OCI-LY7 (cell line): ENCODE measurements at regions not wholly inside any gene's neighbourhood (a gene's known extent, or its start where the extent isn't known, plus 50 kb on each side); places are given as distances from the start of the nearest gene placed in this dataset.

Experiments
- BruUV-seq: library from RNA; stranded (reverse); fragments of 400-500 nt; replicated peaks from 2 replicates; lab custom pipeline; 2021; lab: Mats Ljungman, UMichigan
- CTCF ChIA-PET: fragments of 300-600 bp; sonication (Branson Sonifier 250); formaldehyde crosslinking; loops from one replicate; lab custom pipeline; 2022; ENCODE audit warnings: antibody characterized with exemption; ENCODE audit not compliant: unreplicated experiment; lab: Charles Lee
- POLR2A ChIA-PET: fragments of 300-600 bp; sonication (Branson Sonifier 250); formaldehyde crosslinking; loops from one replicate; lab custom pipeline; 2022; ENCODE audit warnings: antibody characterized with exemption; lab: Charles Lee
- DNase-seq: peaks from one replicate; pipeline ENCODE4 v3.0.0-alpha.2; 2015; ENCODE audit warnings: low spot score
- H2AFZ ChIP-seq: fragments of 200-600 bp; sonication (generic), shearing (Covaris generic); 2 replicates; pipeline ENCODE4 v1.6.1; 2014; ENCODE audit warnings: mild to moderate bottlenecking, antibody characterized with exemption, low read length, moderate library complexity
- H3K27ac ChIP-seq: fragments of 200-600 bp; sonication (generic); 2 replicates; pipeline ENCODE4 v1.5.1; 2014; ENCODE audit warnings: mixed run types, low read depth, mild to moderate bottlenecking, moderate library complexity, low read length, inconsistent platforms; ENCODE audit not compliant: poor library complexity, severe bottlenecking
- H3K36me3 ChIP-seq: fragments of 200-600 bp; sonication (generic); 2 replicates; pipeline ENCODE4 v1.6.1; 2014; ENCODE audit warnings: mild to moderate bottlenecking, antibody characterized with exemption, low read length, moderate library complexity, mixed read lengths; ENCODE audit not compliant: insufficient read depth
- H3K4me1 ChIP-seq: fragments of 200-600 bp; sonication (generic); 2 replicates; pipeline ENCODE4 v1.5.1; 2014; ENCODE audit warnings: mild to moderate bottlenecking, low read length; ENCODE audit not compliant: insufficient read depth, poor library complexity, severe bottlenecking
- H3K4me2 ChIP-seq: fragments of 200-600 bp; sonication (generic); 2 replicates; pipeline ENCODE4 v1.6.1; 2014; ENCODE audit warnings: mild to moderate bottlenecking, low read length
- H3K4me3 ChIP-seq: fragments of 200-600 bp; sonication (generic); 2 replicates; pipeline ENCODE4 v1.5.1; 2014; ENCODE audit warnings: mild to moderate bottlenecking, low read depth, low read length; ENCODE audit not compliant: poor library complexity, severe bottlenecking
- H3K79me2 ChIP-seq: fragments of 200-600 bp; sonication (generic); 2 replicates; pipeline ENCODE4 v1.6.1; 2016; ENCODE audit warnings: low read depth, mild to moderate bottlenecking, low read length, moderate library complexity, mixed read lengths; ENCODE audit not compliant: insufficient read depth
- H3K9me2 ChIP-seq: fragments of 200-600 bp; sonication (generic); 2 replicates; pipeline ENCODE4 v1.6.1; 2016; ENCODE audit warnings: mild to moderate bottlenecking, low read length, mixed read lengths; ENCODE audit not compliant: insufficient read depth
- H3K9me3 ChIP-seq: fragments of 200-600 bp; sonication (generic); 2 replicates; pipeline ENCODE4 v1.6.1; 2014; ENCODE audit warnings: mild to moderate bottlenecking, mixed run types, low read length, mixed read lengths
- H4K20me1 ChIP-seq: fragments of 200-600 bp; sonication (generic); 2 replicates; pipeline ENCODE4 v1.6.1; 2014; ENCODE audit warnings: mild to moderate bottlenecking, antibody characterized with exemption, low read length, moderate library complexity, mixed read lengths; ENCODE audit not compliant: insufficient read depth
- CTCF ChIP-seq: fragments of 200-600 bp; sonication (generic); conservative IDR thresholded peaks from 2 replicates; pipeline ENCODE4 v1.5.1; 2014; ENCODE audit warnings: mild to moderate bottlenecking, antibody characterized with exemption, low read length, moderate library complexity, mixed read lengths
- EZH2phosphoT487 ChIP-seq: fragments of 200-600 bp; sonication (generic); IDR thresholded peaks from 2 replicates; pipeline ENCODE4 v1.6.1; 2018; ENCODE audit warnings: low read depth, borderline replicate concordance, mild to moderate bottlenecking, mixed run types, antibody characterized with exemption, low read length, moderate library complexity, mixed read lengths
- intact Hi-C: fragments of 100-400 bp; cut with micrococcal nuclease; formaldehyde crosslinking; loops from one replicate; pipeline ENCODE4 v1.10.0; 2022; ENCODE audit not compliant: unreplicated experiment

GRCh38 chr12:24075650-24076049 is 126.2 kb upstream of the SOX5 start:
- H3K27ac ChIP-seq: no peak overlapping the region
- H3K4me1 ChIP-seq: no peaks in the 10 kb centered on the region
- H3K4me2 ChIP-seq: no peak overlapping the region
- no peak for DNase-seq
- H2AFZ ChIP-seq: no peak overlapping the region
- ChIA-PET POLR2A (interaction anchor here (1.2 kb wide), 1 partner anchor 15 kb away, joined by 3 read pairs; no protein-coding TSS in a partner anchor), CTCF (no interaction called here)
- H3K36me3 ChIP-seq: no peaks in the 10 kb centered on the region
- BruUV-seq: no TSS peak
- intact Hi-C loops: no loop called here
- H3K79me2 ChIP-seq: no peaks in the 10 kb centered on the region
- no peak overlapping the region for H3K4me3 ChIP-seq
- no peaks in the 10 kb centered on the region for H4K20me1 ChIP-seq
- no peaks in the 10 kb centered on the region for H3K9me3 ChIP-seq
- TF ChIP-seq CTCF (no peak), EZH2phosphoT487 (no peak)
- no peaks in the 10 kb centered on the region for H3K9me2 ChIP-seq

GRCh38 chr12:24073170-24073810 is 123.8 kb upstream of the SOX5 start:
- Histone ChIP-seq H3K36me3 (no peaks in the 10 kb centered on the region), H3K4me1 (no peaks in the 10 kb centered on the region), H3K27ac (no peak overlapping the region), H2AFZ (no peak overlapping the region), H4K20me1 (no peaks in the 10 kb centered on the region), H3K79me2 (no peaks in the 10 kb centered on the region), H3K4me2 (no peak overlapping the region), H3K9me2 (no peaks in the 10 kb centered on the region), H3K9me3 (no peaks in the 10 kb centered on the region), H3K4me3 (no peak overlapping the region)
- intact Hi-C loops: no loop called here
- no peak for DNase-seq
- ChIA-PET POLR2A (interaction anchor here (0.5 kb wide), 1 partner anchor 1284 kb away, joined by 3 read pairs; no protein-coding TSS in a partner anchor), CTCF (no interaction called here)
- TF ChIP-seq EZH2phosphoT487 (no peak), CTCF (no peak)
- BruUV-seq: no TSS peak

DNA sequence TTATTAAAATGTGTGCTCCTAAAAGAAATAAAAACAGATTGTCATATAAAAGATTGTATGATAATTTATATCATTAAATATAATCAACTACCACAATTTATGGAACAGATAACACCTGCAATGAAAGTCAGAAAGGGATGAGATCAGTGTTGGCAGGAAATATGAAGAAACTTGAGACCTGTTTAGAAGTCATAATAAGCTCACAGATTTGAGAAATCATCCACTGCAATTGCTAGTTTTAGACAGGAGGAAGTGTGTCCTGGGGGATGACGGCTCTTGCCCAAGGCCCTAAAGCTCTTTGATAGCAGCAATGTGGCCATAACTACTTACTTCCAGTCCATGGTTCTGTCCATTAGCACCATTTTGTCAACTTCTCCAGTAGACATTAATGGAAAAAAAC is 122.8 kb upstream of the SOX5 start:
- ChIA-PET CTCF (no interaction called here), POLR2A (no interaction called here)
- no peak for DNase-seq
- Histone ChIP-seq H3K4me1 (no peaks in the 10 kb centered on the region), H2AFZ (no peak overlapping the region), H3K36me3 (no peaks in the 10 kb centered on the region), H3K4me2 (no peak overlapping the region), H3K79me2 (no peaks in the 10 kb centered on the region), H3K9me2 (no peaks in the 10 kb centered on the region), H4K20me1 (no peaks in the 10 kb centered on the region), H3K27ac (no peak overlapping the region), H3K9me3 (no peaks in the 10 kb centered on the region), H3K4me3 (no peak overlapping the region)
- intact Hi-C loops: no loop called here
- no peak for TF ChIP-seq CTCF
- no peak for TF ChIP-seq EZH2phosphoT487
- BruUV-seq: no TSS peak
